HG03442 (cell line): ENCODE measurements at regions not wholly inside any gene's neighbourhood (a gene's known extent, or its start where the extent isn't known, plus 50 kb on each side); places are given as distances from the start of the nearest gene placed in this dataset.

ENCODE experiments used
- ATAC-seq: cut with Tn5 transposase; IDR thresholded peaks from one replicate; pipeline ENCODE4 v1.9.1; 2021; ENCODE audit warnings: mild to moderate bottlenecking, moderate library complexity; ENCODE audit not compliant: unreplicated experiment

DNA sequence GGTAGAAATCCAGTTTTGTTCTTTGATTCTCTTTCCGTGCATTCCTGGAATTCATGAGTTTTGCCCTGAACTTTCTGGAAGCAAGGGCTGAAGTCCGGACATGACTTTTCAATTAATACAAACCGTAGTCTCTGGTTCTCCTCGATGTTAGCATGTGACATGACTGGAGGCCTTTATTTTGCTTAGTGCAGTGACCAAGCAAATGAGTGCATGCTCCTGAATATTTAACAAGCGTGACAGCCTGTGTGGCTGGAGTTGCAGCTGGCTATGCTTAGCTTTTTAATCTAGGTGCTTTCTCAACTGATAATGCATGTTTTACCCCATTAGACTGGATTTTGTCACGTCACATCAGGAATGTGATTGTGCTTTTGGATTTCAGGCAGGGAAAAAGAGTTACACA is 302.1 kb downstream of the MAP2K6 start:
- ATAC-seq: no peak

DNA sequence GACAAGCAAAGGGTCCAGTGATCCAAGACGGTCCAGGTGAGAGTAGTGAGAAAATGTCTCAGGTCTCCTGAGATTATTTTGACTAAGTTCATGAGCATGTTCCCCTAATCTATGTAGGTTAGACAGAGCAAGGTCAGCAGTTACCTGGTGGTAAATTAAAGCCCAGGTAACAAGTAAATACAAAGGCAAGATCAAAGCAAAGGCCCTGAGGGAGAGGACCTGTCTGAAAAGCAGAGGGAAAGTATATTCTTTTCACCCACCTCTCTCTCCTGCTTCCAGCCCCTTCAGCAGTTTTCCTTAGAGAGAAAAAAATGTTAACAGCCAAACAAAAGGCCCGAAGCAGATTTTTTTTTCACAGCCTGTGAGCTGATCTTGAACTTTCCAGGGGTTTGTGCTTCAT is 302.7 kb downstream of the MAP2K6 start:
- ATAC-seq: no peak

- no peak for ATAC-seq
These were observed 303.3 kb downstream of the MAP2K6 start for GRCh38 chr17:69717819-69718218.

DNA sequence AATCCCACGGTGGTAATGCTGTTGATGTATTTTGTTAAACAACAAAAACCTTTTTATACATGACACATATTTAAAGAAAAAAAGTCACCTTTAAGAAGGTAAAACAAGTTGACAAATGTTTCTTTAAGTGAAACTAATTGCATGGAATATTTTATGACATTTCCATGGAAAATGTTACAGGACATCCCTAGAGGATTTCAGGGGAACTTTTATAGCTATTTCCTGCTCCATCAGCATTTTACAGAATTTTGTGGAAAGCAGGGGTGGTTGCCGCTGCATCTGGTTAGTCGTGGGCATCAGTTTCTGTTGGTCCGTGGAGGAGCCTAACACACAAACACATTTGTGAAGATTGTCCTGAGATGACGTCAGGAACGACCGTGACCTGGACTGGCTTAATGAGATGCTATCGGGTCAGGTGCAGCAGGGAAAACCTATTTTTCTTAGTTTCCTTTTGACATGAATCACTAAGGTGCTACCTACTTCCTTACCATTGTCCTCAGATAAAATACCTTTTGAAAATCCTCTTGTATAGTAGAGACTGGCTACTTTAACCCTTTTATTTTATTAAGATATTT is 305.1 kb downstream of the MAP2K6 start:
- no peak for ATAC-seq

- ATAC-seq: no peak
These were observed 308.0 kb downstream of the MAP2K6 start for GRCh38 chr17:69722518-69722917.

DNA sequence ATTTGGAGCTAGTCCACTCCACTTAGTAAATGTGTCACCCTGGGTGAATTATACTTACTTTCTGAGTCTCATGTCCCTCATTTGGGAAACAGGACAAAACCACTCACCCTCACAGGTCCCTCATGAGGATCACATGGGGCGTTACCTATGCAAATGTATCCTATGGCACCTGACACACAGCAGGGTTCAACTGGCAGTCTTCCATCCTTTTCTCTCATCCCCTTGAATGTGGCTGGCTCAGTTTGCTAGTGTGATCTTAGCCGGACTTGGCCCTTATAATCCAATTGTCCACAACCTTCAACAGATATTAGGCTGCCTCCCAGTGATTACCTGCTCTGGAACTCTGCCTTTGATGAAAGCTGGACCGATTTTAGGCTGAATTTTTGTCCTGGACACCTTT is 308.8 kb downstream of the MAP2K6 start:
- no peak for ATAC-seq

DNA sequence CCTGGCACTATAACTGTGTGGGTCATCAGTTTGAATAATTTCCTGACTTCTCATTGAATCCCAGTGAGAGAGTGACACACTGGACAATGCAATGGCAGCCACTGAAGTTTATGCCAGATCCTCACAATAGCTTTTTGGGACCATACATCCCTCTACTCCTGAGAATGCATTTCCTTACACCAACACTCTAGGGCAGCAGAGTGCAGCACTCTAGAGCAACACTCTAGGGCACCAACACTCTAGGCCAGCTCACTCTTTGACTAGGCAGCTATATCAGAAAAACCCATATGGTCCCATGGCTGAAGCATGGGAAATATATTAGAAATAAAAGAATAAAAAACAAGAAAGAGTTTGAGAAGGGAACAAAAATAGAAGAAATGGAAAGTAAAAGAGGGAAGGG is 309.2 kb downstream of the MAP2K6 start:
- no peak for ATAC-seq

GRCh38 chr17:69724238-69724637 is 309.7 kb downstream of the MAP2K6 start:
- ATAC-seq: no peak

DNA sequence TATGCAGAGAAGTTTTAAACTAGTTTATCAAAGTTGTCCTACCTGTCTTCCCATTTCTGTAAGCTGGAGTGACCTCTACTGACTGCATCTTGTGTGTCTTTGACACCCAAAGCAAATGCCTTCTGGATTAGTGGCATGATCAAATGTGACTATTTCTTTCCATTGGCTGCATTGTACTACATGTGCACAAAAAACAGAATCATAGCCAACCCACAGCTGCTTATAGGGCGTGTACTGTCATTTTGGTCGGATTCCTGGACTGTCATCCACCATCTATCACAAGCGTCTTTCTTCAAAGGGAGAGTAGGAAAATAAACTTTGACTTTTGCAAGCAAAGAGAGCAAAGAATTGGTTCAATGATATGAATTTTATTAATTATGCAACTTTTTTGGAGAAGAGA is 310.6 kb downstream of the MAP2K6 start:
- no peak for ATAC-seq

DNA sequence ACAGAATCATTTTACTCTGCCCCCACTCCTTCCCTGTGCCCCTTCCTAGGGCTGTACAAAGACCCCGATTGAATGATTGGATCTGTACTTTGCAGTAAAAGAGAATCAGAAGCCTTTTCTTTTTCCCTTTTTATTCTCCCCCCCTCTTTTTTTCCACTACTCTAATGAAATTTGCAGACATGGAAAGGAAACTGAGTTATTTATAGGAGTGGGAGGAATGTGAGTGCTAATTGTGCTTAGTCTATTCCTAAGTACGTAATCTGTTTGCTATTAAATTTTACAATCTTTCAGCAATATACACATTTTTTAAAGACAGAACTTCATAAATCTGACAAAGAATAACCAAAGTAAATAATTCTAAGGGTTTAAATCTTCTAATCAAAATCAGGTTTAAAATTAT is 314.3 kb downstream of the MAP2K6 start:
- ATAC-seq: no peak

DNA sequence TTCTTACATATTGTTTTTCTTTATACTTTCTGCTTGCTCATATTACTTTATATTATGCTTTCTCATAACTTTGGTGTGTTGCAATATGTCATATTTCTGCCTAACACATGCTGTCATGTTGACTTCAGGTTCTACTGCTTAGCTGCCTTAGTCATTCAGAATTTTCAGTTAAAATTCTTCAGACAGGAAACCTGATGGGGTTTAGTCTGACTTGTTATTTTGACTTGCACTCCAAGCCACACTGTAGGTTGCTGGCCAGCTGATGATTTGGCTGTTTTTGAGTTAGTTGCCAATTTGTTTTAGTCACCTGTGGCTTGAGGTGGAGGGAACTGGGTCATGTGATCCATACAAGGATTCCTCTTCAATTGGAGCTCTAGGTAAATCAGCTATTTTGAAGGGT is 315.4 kb downstream of the MAP2K6 start:
- no peak for ATAC-seq

DNA sequence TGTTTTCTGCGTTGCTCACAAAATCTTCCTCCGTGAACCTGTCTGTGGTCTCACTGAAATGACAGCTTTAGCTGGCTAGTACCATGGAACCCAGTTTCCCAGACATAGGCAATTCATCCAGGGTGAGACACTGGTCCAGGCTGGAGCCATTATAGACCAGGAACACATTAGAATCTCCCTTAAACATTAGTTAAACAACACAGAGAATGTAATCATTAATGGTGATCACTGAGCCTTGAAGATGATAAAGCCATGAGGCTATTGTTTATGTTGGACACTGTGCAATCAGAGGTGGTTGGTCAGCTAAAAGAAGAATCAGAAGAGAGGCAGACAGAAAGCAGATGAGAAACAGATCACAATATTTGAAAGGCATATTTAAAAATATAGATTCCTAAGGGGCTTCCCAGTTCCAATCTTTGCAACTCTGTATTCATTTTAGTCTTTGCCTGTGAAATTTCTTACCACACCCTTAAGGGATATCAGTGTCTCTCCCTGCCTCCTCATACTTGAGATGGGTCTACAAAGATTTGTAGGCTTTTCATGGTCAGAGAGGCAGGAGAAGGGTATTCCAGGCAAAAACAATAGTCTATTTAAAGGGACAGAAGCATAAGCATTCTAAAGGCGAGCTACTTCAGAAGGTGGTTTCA is 317.9 kb downstream of the MAP2K6 start:
- ATAC-seq: no peak

- ATAC-seq: no peak
These were observed 318.9 kb downstream of the MAP2K6 start for GRCh38 chr17:69733171-69734012.

DNA sequence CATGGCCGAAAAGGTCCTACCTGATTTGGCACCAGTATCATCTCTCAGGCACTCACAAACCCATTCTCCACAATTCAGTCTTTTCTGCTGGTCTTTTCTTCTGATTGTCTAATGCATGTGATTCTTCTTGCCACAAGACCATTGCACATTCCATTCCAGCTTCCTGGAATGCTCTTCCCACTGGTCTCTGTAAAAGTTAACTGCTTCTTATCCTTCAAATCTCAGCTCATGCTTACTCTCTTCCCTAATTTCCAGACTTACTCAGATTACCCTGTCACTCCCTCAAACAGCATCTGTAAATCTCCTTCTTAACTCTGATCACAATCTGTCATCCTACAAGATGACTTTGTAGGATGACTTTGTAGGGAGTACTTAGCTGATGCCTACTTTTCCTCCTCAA is 320.2 kb downstream of the MAP2K6 start:
- ATAC-seq: no peak

- ATAC-seq: no peak
These were observed 320.8 kb downstream of the MAP2K6 start for GRCh38 chr17:69735285-69735684.

GRCh38 chr17:69743091-69743490 is 328.6 kb downstream of the MAP2K6 start:
- ATAC-seq: no peak

DNA sequence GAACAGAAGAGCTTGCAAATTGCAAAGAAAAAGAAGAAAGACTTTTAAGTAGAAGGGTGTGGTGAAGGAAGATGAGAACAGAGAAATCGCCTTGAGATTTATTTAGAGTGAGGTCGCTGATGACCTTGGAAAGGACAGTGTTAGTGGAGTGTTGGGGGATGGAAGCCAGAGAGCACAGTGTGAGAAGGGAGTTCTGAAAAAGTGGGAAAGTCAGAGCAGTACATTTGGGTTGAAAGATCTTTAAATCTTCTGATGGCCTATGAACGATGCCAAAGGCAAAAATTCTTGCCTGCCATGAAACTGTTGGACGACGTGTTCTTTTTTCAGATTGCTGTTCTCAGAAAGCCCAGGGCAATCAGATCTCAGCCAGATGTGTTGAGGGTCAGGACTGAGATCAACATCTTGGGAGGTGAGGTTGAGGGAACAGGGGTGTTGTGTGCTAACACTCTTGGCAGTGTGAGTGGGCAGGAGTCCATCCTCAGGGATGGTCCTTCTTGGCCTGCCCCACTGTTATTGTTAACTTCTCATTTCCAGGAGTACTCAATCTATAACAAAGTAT is 330.1 kb downstream of the MAP2K6 start:
- no peak for ATAC-seq

- no peak for ATAC-seq
These were observed 325.1 kb upstream of the KCNJ16 start for GRCh38 chr17:69749911-69750310.

DNA sequence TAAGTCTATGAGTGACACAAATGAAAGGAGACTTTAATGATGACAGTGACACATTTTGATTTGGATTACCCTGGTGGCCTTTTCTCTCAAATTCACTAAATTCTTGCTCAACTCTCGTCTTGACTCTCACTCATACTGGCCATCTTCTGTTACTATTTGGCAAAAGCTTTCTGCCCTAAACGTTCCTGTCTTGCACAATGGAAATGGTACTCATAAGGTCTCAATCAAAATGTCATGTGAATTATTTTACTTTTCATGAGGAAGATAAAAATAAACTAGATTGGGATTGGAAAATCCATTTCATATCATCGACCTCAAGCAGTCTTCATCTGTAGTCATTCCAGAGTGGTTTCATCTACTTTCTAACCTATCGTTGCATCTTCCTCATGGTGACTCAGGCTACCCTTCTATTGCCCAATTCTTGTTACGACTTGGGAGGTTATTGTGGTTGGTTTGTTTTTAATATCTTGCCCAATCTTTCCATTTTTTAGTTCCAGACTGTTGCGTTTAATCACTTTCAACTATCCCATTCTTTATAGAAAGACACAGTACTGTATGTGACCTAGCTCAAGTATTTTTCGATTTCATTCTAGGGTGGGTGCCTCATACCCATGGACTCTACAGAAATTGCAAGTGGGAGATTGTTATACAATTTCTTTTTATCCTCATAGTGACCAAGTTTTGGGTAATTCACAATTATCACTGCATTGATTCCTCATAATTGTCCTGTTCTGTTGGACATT is 317.2 kb upstream of the KCNJ16 start:
- ATAC-seq: no peak

DNA sequence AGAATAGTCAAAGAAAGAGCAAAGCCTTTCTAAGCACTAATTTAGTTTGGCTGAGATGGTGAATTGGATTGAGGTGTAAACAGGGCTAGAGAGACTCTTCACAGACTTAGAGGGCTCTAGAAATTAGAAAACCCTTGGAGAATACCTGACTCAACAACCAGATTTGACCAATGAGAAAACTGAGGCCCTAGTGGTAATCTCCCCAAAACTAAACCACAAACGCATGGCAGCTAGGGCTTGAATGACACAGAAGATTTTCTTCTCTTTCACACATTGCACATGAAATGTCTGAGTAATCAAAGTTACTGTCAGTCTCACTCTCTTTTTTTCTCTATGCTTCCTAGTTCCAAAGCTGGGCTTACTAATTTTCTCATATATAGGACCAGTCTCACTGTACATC is 314.5 kb upstream of the KCNJ16 start:
- ATAC-seq: no peak

DNA sequence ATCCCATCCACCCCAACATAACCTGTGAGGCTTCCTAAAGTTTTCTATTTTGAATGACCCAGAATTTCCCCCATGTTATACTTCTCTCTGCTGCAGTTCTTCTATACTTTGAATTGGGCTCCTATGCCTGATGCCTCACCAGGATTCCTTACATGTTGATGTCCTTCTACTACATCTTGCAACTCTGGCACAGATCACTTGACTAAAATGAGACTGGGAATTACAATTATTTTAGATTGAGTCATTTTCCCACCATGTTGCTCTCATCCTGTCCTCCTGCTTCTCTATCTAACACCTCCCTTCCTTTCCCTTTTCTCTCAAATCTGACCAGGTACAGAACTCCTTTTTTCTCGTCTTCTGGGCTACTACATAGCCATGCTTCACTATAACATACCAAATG is 314.0 kb upstream of the KCNJ16 start:
- no peak for ATAC-seq
